Parathyroid adenoma (tissue), 2 donors: ENCODE measurements at regions not wholly inside any gene's neighbourhood (a gene's known extent, or its start where the extent isn't known, plus 50 kb on each side); places are given as distances from the start of the nearest gene placed in this dataset.

ENCODE experiments used
- H2AFZ ChIP-seq: fragments of 300-600 bp; sonication (generic); one replicate; pipeline ENCODE4 v1.7.0; 2017; ENCODE audit warnings: antibody characterized with exemption, mild to moderate bottlenecking
- H3K27ac ChIP-seq: fragments of 300-600 bp; sonication (generic); one replicate; pipeline ENCODE4 v1.7.0; 2017
- H3K27me3 ChIP-seq: fragments of 300-600 bp; sonication (generic); one replicate; pipeline ENCODE4 v1.7.0; 2017; ENCODE audit warnings: low read length; ENCODE audit not compliant: control insufficient read depth, insufficient read depth
- H3K36me3 ChIP-seq: fragments of 300-600 bp; sonication (generic); one replicate; pipeline ENCODE4 v1.7.0; 2017; ENCODE audit warnings: low read length; ENCODE audit not compliant: control insufficient read depth, insufficient read depth
- H3K4me1 ChIP-seq: fragments of 300-600 bp; sonication (generic); one replicate; pipeline ENCODE4 v1.7.0; 2017; ENCODE audit warnings: control low read depth
- H3K4me2 ChIP-seq: fragments of 300-600 bp; sonication (generic); one replicate; pipeline ENCODE4 v1.7.0; 2017; ENCODE audit warnings: low read length
- H3K4me3 ChIP-seq: fragments of 300-600 bp; sonication (generic); one replicate; pipeline ENCODE4 v1.7.0; 2017; ENCODE audit warnings: low read depth, low read length
- H3K79me2 ChIP-seq: fragments of 300-600 bp; sonication (generic); one replicate; pipeline ENCODE4 v1.7.0; 2017; ENCODE audit warnings: control low read depth
- H3K9ac ChIP-seq: fragments of 300-600 bp; sonication (generic); one replicate; pipeline ENCODE4 v1.7.0; 2017; ENCODE audit warnings: mild to moderate bottlenecking
- H3K9me3 ChIP-seq: fragments of 300-600 bp; sonication (generic); one replicate; pipeline ENCODE4 v1.7.0; 2017; ENCODE audit warnings: low read length; ENCODE audit not compliant: control insufficient read depth
- CTCF ChIP-seq: fragments of 300-600 bp; sonication (generic); IDR thresholded peaks from one replicate; pipeline ENCODE4 v1.7.0; 2017; ENCODE audit warnings: antibody characterized with exemption, mild to moderate bottlenecking
- donor health status: primary hyperparathyroidism.

GRCh38 chr5:1748271-1748670 is 51.4 kb downstream of the MRPL36 start:
- Histone ChIP-seq H3K4me1 (no peaks in the 10 kb centered on the region), H3K4me3 (no peak overlapping the region), H3K36me3 (no peaks in the 10 kb centered on the region), H3K4me2 (no peak overlapping the region), H3K79me2 (no peaks in the 10 kb centered on the region), H3K27ac (no peak overlapping the region), H3K9ac (no peak overlapping the region), H2AFZ (no peak overlapping the region), H3K9me3 (no peaks in the 10 kb centered on the region), H3K27me3 (no peaks in the 10 kb centered on the region)
- no peak for TF ChIP-seq CTCF

GRCh38 chr5:1747803-1748085 is 51.9 kb downstream of the MRPL36 start:
- no peak for TF ChIP-seq CTCF
- no peaks in the 10 kb centered on the region for H3K27me3 ChIP-seq
- no peaks in the 10 kb centered on the region for H3K9me3 ChIP-seq
- H3K36me3 ChIP-seq: no peaks in the 10 kb centered on the region
- H3K4me2 ChIP-seq: no peak overlapping the region
- H3K9ac ChIP-seq: no peak overlapping the region
- no peaks in the 10 kb centered on the region for H3K4me1 ChIP-seq
- H2AFZ ChIP-seq: no peak overlapping the region
- no peaks in the 10 kb centered on the region for H3K79me2 ChIP-seq
- no peak overlapping the region for H3K4me3 ChIP-seq
- H3K27ac ChIP-seq: no peak overlapping the region

GRCh38 chr5:1747079-1747802 is 52.4 kb downstream of the MRPL36 start:
- H3K4me1 ChIP-seq: no peaks in the 10 kb centered on the region
- no peak overlapping the region for H3K27ac ChIP-seq
- H2AFZ ChIP-seq: no peak overlapping the region
- no peaks in the 10 kb centered on the region for H3K9me3 ChIP-seq
- no peaks in the 10 kb centered on the region for H3K36me3 ChIP-seq
- no peak overlapping the region for H3K9ac ChIP-seq
- TF ChIP-seq CTCF: no peak
- H3K4me2 ChIP-seq: no peak overlapping the region
- H3K79me2 ChIP-seq: no peaks in the 10 kb centered on the region
- H3K4me3 ChIP-seq: no peak overlapping the region
- H3K27me3 ChIP-seq: no peaks in the 10 kb centered on the region

DNA sequence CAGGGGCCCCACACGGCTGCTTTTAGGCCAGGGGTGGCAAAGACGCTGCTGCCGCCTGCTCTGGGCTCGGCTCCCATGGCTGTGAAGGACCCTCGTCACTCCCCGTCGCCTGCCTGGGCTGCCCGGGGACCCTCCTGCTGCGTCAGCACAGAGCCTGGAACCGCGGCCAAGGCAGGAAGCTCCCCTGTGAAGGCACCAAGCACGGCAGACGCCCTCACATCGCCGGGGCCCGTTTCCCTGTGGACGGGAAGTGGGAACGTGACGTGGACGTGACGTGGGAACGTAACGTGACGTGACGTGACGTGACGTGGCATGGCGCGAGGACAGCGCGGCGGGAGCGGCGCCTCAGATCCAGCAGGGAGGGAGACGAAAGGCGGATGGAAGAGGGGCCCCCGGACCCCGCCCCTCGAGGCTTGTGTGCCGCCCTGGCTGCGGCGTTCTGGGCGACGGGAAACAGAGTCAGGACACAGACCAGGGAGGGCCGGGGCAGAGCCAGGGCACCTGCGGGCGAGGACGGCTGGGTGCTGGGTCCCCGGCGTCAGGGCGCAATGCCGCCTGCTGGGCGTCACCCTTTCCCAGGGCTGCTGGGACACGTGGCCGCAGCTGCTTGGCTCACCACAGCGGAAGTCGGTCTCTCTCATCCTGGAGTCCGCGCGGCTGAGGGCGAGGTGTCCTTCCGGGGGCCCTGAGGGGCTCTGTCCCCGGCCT is 53.1 kb downstream of the MRPL36 start:
- Histone ChIP-seq H3K36me3 (no peaks in the 10 kb centered on the region), H2AFZ (no peak overlapping the region), H3K27ac (no peak overlapping the region), H3K9me3 (no peaks in the 10 kb centered on the region), H3K79me2 (no peaks in the 10 kb centered on the region), H3K27me3 (no peaks in the 10 kb centered on the region), H3K4me1 (no peaks in the 10 kb centered on the region), H3K9ac (no peak overlapping the region), H3K4me3 (no peak overlapping the region), H3K4me2 (no peak overlapping the region)
- TF ChIP-seq CTCF: no peak
